ENCODE measurements at regions not wholly inside any gene's neighbourhood (a gene's known extent, or its start where the extent isn't known, plus 50 kb on each side); places are given as distances from the start of the nearest gene placed in this dataset.

GRCh38 chrX:122771933-122772332 lies 412.1 kb upstream of the GRIA3 start:
- TF ChIP-seq CTCF (IDR thresholded peaks at IDR 0.05) = no peak
- no peak for TF ChIP-seq EZH2 (IDR thresholded peaks at IDR 0.05; ENCODE audit: borderline replicate concordance, insufficient read depth, low read depth, low read length, poor library complexity, severe bottlenecking)

Measured in B cell (primary cell).